Omental fat pad (tissue), 3 donors: ENCODE measurements at regions not wholly inside any gene's neighbourhood (a gene's known extent, or its start where the extent isn't known, plus 50 kb on each side); places are given as distances from the start of the nearest gene placed in this dataset.

Experiments used
- ATAC-seq: fragments of 150-250 bp; one replicate; pipeline ENCODE4 v1.9.1; 2016; ENCODE audit warnings: mild to moderate bottlenecking, moderate library complexity; ENCODE audit not compliant: low FRiP score
- DNase-seq: peaks from one replicate; pipeline ENCODE4 v3.0.0-alpha.2; 2019; ENCODE audit warnings: low spot score
- CTCF ChIP-seq, 3 donors: fragments of 450-650 bp; IDR thresholded peaks; one replicate each; pipeline ENCODE4 v1.5.1; 2016 to 2017; ENCODE audit warnings: antibody characterized with exemption in 3 of 3, mild to moderate bottlenecking in 3 of 3, moderate library complexity in 2 of 3

DNA sequence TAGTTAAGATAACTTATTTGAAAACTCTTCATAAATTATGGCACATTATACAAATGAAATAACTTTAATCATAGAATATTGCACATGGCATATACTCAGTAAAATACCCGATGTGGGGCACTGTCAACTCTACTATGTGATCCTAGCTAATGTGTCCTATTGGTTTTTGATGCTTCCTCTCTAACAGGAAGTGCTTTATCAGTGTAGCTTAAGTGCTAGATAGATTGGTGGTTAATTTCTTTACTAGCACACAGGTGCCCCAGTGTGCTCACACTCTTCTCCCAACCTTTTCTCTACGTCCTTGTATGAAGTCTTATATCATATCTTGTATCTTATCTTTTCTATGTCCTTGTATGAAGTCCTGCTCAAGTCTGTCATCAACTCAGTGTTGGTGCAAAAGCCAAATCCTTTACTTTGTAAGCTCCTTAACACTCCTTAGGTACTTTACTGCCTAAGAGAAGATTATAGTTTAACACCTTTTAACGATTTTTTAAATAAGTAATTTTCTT lies 358.9 kb downstream of the CENPW start:
- TF ChIP-seq CTCF (IDR thresholded peaks at IDR 0.05), result no peak
- DNase-seq (no peak), ATAC-seq (no peak)

DNA sequence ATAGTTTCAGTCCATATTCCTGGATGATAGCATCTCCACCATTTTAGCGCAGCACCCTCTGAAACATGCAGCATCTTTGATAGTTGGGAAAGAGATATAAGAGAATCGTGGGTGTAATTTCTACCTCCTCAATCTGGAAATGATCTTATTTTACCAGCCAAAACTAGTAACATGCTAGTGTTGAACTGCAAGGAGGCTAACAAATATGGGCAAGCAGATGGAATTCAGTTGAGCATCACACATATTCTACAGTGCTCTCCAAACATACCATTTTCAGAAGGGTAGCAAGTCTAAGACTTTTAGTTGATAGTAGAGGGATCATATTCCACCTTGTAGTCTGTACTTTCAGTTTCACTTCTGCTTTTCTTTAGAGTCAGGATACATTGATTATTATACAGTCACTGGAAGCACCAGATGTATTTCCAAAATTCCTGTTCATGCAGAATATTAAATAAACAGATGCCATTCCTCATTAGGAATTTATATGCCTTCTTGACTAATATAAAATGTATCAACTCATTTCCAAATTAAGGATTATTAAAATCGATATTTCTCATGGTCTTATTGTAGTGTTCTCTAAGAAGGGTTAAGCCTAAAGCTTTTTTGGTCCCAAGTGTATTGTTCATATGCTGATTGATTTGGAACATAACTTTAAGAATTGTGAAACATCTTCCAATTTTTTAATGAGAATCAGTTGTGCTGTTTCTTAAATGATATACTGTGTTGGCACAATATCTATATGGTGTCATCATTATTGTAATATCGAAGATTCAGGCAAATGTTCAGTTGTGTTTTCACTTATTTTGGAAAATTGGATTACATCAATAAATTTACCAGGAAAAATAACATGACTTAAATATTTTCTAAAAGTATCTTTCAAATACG lies 362.0 kb downstream of the CENPW start:
- no peak for TF ChIP-seq CTCF (IDR thresholded peaks at IDR 0.05)
- ATAC-seq, result no peak

DNA sequence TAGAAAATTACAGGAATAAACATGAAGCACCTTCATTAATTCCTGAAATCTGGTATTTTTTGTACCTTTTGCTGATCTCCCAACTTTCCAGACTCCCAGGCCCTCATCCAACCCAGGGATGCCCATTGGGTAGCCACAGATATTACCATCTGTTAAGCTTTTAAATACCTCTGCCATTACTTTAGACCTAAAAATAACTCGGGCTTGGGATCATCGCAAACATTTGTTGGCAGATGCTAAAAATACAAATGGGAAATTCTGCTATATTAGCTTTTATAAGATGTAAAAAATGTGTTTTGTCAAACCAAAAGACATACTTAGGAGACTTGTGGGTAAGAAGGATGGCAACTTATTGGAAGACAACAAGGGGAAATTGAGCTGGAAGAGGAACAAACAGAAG lies 376.1 kb downstream of the CENPW start:
- DNase-seq (no peak), ATAC-seq (no peak)
- TF ChIP-seq CTCF (IDR thresholded peaks at IDR 0.05), result no peak

More for the DNA sequence above, 362.0 kb downstream of the CENPW start:
- DNase-seq, result no peak

GRCh38 chr6:126716826-126717509 lies 377.1 kb downstream of the CENPW start:
- no peak for TF ChIP-seq CTCF (IDR thresholded peaks at IDR 0.05)
- no peak for DNase-seq
- peak; percentile 77 for ATAC-seq

GRCh38 chr6:126718600-126719327 lies 378.8 kb downstream of the CENPW start:
- no peak for TF ChIP-seq CTCF (IDR thresholded peaks at IDR 0.05)
- no peak for ATAC-seq
- DNase-seq, result no peak

- no peak for DNase-seq
- ATAC-seq, result no peak
- no peak for TF ChIP-seq CTCF (IDR thresholded peaks at IDR 0.05)
Measured at GRCh38 chr6:126720304-126720703, 380.4 kb downstream of the CENPW start.
